ENCODE measurements at regions not wholly inside any gene's neighbourhood (a gene's known extent, or its start where the extent isn't known, plus 50 kb on each side); places are given as distances from the start of the nearest gene placed in this dataset.
"Not testable (repeated sequence)": the region's sequence is repeated elsewhere in the genome, so short reads cannot be mapped to it uniquely, and the experiment has no call there.

- no peak overlapping the region for H3K27ac ChIP-seq
Measured at GRCh38 chr3:150271591-150271960, 136.5 kb upstream of the TSC22D2 start.

DNA sequence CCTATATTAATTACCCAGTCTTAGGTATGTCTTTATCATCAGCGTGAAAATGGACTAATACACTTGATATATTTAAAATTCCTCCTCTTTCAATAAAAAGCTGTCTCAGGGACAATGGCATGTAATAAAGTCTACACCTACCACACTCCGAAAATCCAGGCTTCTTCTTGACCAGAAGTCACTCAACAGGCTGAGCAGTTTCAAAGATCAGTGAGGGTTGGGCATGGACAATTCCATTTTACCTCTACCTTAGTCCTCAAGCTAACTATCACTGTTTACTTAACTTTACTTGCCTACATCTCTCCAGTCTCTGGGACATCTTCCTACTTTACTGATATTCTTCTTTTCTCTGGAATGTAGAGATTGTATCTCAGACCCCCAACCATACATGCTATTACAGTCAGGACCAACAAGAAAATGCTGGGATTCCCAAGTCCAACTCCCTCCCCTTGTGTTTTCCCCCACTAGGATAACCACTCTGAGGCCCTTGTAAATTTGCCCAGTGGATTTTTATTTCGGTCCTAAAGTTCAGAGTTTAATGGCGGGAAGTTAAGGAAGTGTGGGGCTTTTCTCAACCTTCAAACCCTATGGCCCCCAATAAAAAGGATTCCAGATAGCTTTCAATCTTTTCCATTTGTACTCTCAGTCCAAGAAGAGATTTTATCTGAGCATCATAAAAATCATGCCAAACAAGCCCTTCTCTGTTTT lies 137.1 kb upstream of the TSC22D2 start:
- H3K27ac ChIP-seq: no peak overlapping the region
- no peak for TF ChIP-seq CTCF (conservative IDR thresholded peaks at IDR 0.05)
- TF ChIP-seq ZFX (IDR thresholded peaks at IDR 0.05): no peak

More at GRCh38 chr3:150271591-150271960, 136.5 kb upstream of the TSC22D2 start:
- TF ChIP-seq ZFX (IDR thresholded peaks at IDR 0.05): no peak
- no peak for TF ChIP-seq CTCF (conservative IDR thresholded peaks at IDR 0.05)

GRCh38 chr3:150270444-150270843 lies 137.7 kb upstream of the TSC22D2 start:
- H3K27ac ChIP-seq: not testable (repeated sequence)

- no peak for TF ChIP-seq CTCF (conservative IDR thresholded peaks at IDR 0.05)
- TF ChIP-seq ZFX (IDR thresholded peaks at IDR 0.05): no peak
- H3K27ac ChIP-seq: no peak overlapping the region
Measured at GRCh38 chr3:150269526-150269925, 138.6 kb upstream of the TSC22D2 start.

GRCh38 chr3:150268426-150269391 lies 139.4 kb upstream of the TSC22D2 start:
- H3K27ac ChIP-seq: no peak overlapping the region
- no peak for TF ChIP-seq CTCF (conservative IDR thresholded peaks at IDR 0.05)
- TF ChIP-seq ZFX (IDR thresholded peaks at IDR 0.05): no peak

GRCh38 chr3:150267288-150267687 lies 140.8 kb upstream of the TSC22D2 start:
- no peak for TF ChIP-seq CTCF (conservative IDR thresholded peaks at IDR 0.05)
- no peak for TF ChIP-seq ZFX (IDR thresholded peaks at IDR 0.05)
- no peak overlapping the region for H3K27ac ChIP-seq

GRCh38 chr3:150265305-150265704 lies 142.8 kb upstream of the TSC22D2 start:
- no peak overlapping the region for H3K27ac ChIP-seq
- no peak for TF ChIP-seq ZFX (IDR thresholded peaks at IDR 0.05)
- TF ChIP-seq CTCF (conservative IDR thresholded peaks at IDR 0.05): no peak

All from C4-2B (cell line).